Cardiac muscle cell (in vitro differentiated cells and primary cell): ENCODE measurements at regions not wholly inside any gene's neighbourhood (a gene's known extent, or its start where the extent isn't known, plus 50 kb on each side); places are given as distances from the start of the nearest gene placed in this dataset.
"Not testable (repeated sequence)": the region's sequence is repeated elsewhere in the genome, so short reads cannot be mapped to it uniquely, and the experiment has no call there.

Source experiments
- DNase-seq, 2 donors: peaks; one replicate each; pipeline versions ENCODE4 v3.0.0 to v3.0.0-alpha.2; 2010 to 2017; ENCODE audit warnings: low read depth in 1 of 2, low spot score in 1 of 2
- H3K27ac ChIP-seq: fragments of 200-600 bp; sonication (generic); 2 replicates; pipeline ENCODE4 v1.5.1; 2016
- H3K27me3 ChIP-seq: fragments of 200-600 bp; sonication (generic); 2 replicates; pipeline ENCODE4 v1.6.0; 2016; ENCODE audit warnings: control low read depth
- H3K36me3 ChIP-seq: fragments of 200-600 bp; sonication (generic); 2 replicates; pipeline ENCODE4 v1.5.1; 2016; ENCODE audit warnings: control low read depth
- H3K4me1 ChIP-seq: fragments of 200-600 bp; sonication (generic); 2 replicates; pipeline ENCODE4 v1.8.1; 2017; ENCODE audit warnings: low read depth, mild to moderate bottlenecking, mixed run types
- H3K4me3 ChIP-seq: fragments of 200-600 bp; sonication (generic); 2 replicates; pipeline ENCODE4 v1.5.1; 2016; ENCODE audit warnings: mild to moderate bottlenecking
- H3K9me3 ChIP-seq: fragments of 200-600 bp; sonication (generic); 2 replicates; pipeline ENCODE4 v1.5.1; 2017; ENCODE audit warnings: low read depth, mild to moderate bottlenecking, control low read depth
- CTCF ChIP-seq: IDR thresholded peaks from 2 replicates; pipeline ENCODE4 v1.5.1; 2012; ENCODE audit warnings: low read depth, mild to moderate bottlenecking, low read length

GRCh38 chr2:2586068-2586776, 255.1 kb upstream of the MYT1L start:
- Histone ChIP-seq H3K4me1 (no peaks in the 10 kb centered on the region), H3K27ac (no peak overlapping the region), H3K9me3 (no peaks in the 10 kb centered on the region), H3K4me3 (no peak overlapping the region), H3K36me3 (no peaks in the 10 kb centered on the region), H3K27me3 (no peaks in the 10 kb centered on the region)
- TF ChIP-seq CTCF: no peak
- DNase-seq: no peak

- Histone ChIP-seq H3K27me3 (no peaks in the 10 kb centered on the region), H3K36me3 (no peaks in the 10 kb centered on the region), H3K9me3 (no peaks in the 10 kb centered on the region), H3K4me1 (no peaks in the 10 kb centered on the region), H3K4me3 (no peak overlapping the region), H3K27ac (no peak overlapping the region)
- no peak for DNase-seq
- TF ChIP-seq CTCF: no peak
These were observed 252.0 kb upstream of the MYT1L start for GRCh38 chr2:2582998-2583545.

DNA sequence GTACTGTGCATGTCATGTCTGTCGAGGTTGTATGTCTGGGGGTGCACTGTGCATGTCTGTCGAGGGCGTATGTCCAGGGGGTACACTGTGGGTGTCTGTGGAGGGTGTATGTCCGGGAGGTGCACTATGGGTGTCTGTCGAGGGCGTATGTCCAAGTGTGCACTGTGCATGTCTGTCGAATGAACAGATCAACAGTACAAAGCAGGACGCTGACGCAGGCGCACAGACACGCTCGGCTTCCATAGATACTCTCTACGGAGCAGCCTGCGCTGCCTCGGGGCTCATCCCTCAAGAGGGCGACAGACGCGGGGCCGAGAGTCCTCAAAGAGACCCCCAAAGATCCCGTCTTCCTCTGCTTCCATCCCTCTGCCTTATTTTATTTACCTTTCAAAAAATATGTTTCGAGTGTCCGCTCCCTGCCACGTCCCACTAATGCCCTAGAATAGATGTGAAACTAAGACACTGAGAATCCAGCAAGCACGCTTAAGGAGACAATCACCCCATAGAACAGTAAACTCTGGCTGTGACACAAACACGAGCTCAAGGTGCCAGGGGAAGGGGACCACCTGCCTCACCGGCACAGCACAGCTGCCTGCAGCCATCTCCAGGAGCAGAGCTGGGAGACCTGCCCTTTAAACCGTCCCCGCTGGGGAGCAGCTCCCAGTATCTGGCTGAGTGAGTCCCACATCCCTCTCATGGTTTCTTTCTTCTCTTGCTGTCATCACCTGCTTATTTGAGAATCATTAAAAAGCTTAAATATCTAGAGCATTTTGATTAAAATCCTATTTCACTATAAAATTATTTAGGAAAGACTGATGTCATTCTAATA, 250.5 kb upstream of the MYT1L start:
- Histone ChIP-seq H3K27me3 (no peaks in the 10 kb centered on the region), H3K9me3 (no peaks in the 10 kb centered on the region), H3K36me3 (no peaks in the 10 kb centered on the region), H3K4me3 (no peak overlapping the region), H3K4me1 (no peaks in the 10 kb centered on the region), H3K27ac (no peak overlapping the region)
- no peak for DNase-seq
- no peak for TF ChIP-seq CTCF

DNA sequence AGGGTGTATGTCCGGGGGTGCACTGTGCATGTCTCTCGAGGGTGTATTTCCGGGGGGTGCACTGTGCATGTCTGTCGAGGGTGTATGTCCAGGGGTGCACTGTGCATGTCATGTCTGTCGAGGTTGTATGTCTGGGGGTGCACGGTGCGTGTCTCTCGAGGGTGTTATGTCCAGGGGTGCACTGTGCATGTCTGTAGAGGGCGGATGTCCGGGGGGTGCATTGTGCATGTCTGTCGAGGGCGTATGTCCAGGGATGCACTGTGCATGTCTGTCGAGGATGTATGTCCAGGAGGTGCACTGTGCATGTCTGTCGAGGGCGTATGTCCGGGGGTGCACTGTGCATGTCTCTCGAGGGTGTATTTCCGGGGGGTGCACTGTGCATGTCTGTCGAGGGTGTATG, 249.8 kb upstream of the MYT1L start:
- not testable (repeated sequence) for H3K36me3 ChIP-seq, H3K4me1 ChIP-seq, H3K4me3 ChIP-seq, DNase-seq, H3K27ac ChIP-seq, H3K27me3 ChIP-seq, H3K9me3 ChIP-seq

GRCh38 chr2:2580341-2580740, 249.3 kb upstream of the MYT1L start:
- Histone ChIP-seq H3K9me3 (no peaks in the 10 kb centered on the region), H3K27ac (no peak overlapping the region), H3K27me3 (no peaks in the 10 kb centered on the region), H3K4me3 (no peak overlapping the region), H3K4me1 (no peaks in the 10 kb centered on the region), H3K36me3 (no peaks in the 10 kb centered on the region)
- no peak for TF ChIP-seq CTCF
- no peak for DNase-seq

DNA sequence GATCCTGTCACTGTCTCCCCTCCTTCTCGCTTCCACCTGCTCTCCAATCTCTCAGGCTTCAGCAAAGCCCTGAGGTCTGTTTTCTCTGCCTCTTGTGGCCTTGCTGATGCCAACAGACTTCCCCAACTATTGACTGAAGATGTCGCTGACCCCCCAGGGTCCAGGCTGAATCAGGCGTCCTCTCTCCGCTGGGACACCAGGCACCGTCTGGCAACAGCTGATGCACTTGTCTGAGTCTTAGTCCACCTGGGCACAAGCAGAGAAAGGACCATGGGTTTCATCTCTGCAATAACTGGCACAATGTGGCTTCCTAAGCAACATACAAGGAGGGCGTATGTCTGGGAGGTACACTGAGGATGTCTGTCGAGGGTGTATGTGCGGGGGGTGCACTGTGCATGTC, 248.7 kb upstream of the MYT1L start:
- no peak overlapping the region for H3K4me3 ChIP-seq
- no peaks in the 10 kb centered on the region for H3K36me3 ChIP-seq
- no peaks in the 10 kb centered on the region for H3K4me1 ChIP-seq
- no peak for DNase-seq
- no peak for TF ChIP-seq CTCF
- H3K27ac ChIP-seq: no peak overlapping the region
- no peaks in the 10 kb centered on the region for H3K9me3 ChIP-seq
- no peaks in the 10 kb centered on the region for H3K27me3 ChIP-seq
